SHP77 treated with DMSO at 0.1 percent for 48 hours (cell line): ENCODE measurements at regions not wholly inside any gene's neighbourhood (a gene's known extent, or its start where the extent isn't known, plus 50 kb on each side); places are given as distances from the start of the nearest gene placed in this dataset.
"Not testable (repeated sequence)": the region's sequence is repeated elsewhere in the genome, so short reads cannot be mapped to it uniquely, and the experiment has no call there.

ENCODE experiments used
- DNase-seq: peaks from one replicate; lab custom pipeline; 2025; lab: John Stamatoyannopoulos, UW

DNA sequence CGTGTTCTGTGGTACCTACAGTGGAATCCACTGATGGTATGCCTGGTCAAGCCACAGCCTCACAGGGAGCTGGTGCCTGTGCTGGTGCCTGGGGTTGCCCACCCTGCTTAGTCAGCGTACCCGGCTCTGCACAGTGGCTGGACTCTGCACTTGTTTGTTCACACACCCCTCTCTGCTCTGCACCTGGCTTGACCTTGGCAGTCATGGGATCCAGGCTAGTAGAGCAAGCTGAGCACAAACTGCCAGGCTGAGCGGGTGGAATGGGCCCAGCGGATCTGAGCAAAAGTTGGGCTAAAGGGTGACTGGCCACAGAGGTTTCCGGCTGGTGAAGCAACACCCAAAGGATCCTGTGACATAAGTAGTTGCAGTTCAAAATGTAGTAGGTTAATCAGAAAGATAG is 163.5 kb downstream of the CDH19 start:
- no peak for DNase-seq

DNA sequence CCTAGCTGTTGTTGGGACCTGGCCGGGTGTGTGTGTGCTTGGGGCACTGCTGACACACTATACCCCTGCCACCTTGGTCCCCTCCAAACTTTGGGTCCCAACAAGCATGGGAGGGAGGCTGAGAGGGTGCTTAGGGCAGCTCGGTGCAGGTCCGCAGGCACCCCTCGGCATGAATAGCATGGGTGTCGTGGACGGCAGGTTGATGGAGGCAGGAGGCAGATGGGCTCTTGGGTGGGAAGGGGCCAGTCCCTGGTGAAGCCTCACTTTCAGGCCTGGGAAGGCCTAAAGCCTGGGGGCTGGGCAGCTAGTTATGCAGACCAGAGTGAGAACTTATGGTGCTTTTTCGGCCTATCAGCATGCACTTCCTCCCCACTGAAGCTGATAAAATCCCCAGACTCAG is 164.2 kb downstream of the CDH19 start:
- DNase-seq = no peak

GRCh38 chr18:66438711-66439536 is 165.0 kb downstream of the CDH19 start:
- DNase-seq = no peak

DNA sequence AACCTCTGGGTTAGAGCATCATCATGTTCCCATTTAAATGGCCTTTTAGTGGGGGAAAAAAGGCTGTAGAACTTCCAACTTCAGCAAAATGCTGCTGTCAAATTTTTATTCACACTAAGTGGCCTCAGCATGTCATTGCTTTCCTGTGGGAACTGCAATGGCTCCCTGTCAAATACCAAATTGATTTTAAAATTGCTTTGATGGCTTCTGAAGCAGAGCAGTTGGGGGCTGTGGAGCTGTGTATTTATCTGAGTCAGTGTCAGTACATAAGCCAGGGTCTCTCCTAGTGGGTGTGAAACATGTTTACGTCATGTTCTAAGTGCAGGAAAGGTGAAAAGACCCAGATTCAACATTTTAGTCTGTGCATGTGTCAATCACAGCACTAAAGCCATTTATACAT is 171.3 kb downstream of the CDH19 start:
- DNase-seq = no peak

GRCh38 chr18:66428795-66429194 is 175.1 kb downstream of the CDH19 start:
- DNase-seq = no peak

DNA sequence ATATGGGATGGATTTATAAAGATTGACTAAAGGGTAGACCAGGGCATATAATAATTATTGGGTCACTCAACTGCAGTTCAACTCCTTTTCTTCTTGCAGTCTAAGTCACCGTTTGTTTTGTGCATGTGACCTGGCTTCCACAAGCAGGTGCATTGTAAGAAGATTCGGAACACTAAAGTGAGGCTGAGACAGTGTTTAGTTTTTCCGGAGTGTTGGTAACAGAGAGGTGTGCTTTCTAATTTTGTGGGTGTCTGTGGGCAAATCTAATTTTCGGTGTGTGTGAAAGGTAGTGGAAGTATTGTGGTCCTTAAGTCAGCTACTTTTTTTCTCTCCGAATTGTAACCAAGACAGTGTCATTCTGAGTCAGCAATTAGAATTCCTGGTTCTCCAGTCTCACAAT is 184.5 kb downstream of the CDH19 start:
- no peak for DNase-seq

DNA sequence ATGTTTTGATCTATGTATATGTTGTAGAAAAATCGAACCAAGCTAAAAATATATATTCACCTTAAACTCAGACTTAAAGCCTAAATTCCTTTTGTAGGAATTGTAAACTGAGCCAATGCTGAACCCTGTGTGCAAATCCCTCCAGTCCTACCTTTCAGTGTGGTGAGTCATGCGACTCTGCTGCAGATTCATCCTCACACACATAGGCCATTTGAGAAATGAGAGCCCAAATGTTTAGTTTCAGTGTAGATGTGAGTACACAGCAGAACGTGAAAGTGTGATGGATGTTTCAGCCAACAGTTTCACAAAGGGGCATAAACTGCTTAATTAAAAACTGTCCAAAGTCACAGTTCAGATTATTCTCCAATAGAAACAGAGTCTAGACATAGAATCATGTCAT is 193.2 kb downstream of the CDH19 start:
- no peak for DNase-seq

GRCh38 chr18:66395671-66396218 is 208.1 kb downstream of the CDH19 start:
- no peak for DNase-seq

GRCh38 chr18:66393463-66393862 is 210.4 kb downstream of the CDH19 start:
- DNase-seq = no peak

GRCh38 chr18:66377291-66377690 is 226.6 kb downstream of the CDH19 start:
- no peak for DNase-seq

DNA sequence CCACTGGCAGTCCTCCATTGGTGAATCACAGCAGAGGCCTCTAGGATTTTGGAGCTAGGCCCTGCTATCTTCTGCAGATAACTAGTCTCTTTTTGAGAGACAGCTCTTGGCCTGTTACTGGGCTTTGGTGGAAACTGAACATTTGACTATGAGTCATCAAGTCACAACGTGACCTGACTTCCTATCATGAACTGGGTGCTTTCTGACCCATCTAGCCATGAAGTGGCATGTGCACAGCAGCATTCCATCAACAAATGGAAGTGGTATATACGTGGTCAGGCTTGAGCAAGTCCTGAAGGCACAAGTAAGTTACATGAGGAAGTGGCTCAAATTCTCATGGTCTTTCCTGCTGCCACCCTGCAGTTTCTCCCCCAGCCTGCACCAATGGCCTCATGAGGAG is 228.5 kb downstream of the CDH19 start:
- DNase-seq = not testable (repeated sequence)

DNA sequence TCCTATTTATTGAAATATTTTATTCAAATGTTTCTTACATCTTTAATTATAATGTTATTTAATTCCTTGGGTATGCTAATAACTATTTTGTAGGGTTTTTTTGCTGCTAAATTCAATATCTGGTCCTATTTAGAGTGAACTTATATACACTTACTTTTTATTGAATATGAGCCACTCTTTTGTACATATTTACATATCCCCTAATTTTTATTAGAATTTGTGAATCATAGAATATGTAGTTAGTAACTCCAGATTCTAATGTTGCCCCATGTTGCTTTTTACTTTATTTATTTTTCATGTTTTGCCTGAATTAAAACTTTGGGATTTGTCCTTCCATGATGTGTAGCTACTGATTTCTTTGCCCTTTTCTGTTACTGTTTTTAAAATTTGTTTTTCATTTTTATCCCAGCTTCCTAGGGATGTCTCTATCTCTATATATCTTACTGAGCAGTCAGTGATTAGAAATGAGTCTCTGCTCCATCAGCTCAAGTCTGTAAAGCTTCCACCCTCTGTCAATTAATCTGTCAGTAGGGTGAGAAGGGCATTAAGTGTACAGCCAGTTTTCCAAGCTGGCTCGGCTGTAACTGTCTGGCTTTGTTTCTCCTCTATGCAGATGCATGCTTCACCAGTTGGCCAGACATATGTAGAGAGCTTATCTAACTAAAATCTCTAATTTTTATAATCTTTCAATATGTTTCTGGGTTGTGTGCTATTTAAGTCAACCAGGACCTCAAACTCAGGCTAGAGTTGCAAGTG is 256.9 kb downstream of the CDH19 start:
- DNase-seq = no peak

DNA sequence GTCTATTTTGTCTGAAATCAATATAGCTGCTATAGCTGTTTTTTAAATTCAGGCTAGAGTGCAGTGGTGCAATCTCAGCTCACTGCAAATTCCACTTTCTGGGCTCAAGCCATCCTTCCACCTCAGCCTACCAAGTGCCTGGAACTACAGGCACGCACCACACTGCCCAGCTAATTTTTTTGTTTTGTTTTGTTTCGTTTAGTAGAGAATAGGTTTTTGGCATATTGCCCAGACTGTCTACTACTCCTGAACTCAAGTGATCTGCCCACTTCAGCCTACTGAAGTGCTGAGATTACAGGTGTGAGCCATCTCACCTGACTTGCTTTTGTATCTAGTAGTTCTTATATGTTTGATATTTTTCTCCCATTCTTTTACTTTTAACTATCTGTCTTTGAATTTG is 259.7 kb downstream of the CDH19 start:
- peak; percentile 36 for DNase-seq

DNA sequence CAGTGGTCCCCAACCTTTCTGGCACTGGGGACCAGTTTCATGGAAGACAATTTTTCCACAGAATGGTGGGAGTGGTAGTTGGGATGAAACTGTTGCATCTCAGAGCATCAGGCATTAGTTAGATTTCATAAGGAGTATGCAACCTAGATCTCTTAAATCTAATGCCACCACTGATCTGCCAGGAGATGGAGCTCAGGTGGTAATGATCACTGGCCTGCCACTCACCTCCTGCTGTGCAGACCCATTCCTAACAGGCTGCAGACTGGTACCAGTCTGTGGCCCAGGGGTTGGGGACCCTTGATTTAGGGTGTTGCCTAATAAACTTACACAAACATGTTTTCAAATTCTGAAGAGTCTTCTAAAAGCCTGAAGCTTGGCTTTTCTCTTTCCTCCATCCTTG is 261.3 kb downstream of the CDH19 start:
- no peak for DNase-seq

GRCh38 chr18:66334534-66334933 is 269.4 kb downstream of the CDH19 start:
- DNase-seq = no peak

DNA sequence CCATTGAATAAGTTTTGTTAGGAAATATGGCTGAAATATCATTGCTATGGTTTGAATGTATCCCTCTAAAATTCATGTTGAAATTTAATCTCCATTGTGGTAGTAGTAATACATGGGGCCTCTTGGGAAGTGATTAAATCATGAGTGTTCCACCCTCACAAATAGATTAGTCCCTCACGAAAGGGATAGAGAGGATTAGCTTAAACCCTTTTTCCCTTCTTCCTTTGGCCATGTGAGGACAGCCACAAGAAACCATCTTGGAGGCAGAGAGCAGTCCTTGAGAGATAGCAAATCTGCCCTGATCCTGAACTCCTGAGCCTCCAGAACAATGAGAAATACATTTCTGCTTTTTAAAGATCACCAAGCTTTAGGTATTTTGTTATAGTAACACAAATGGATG is 274.2 kb downstream of the CDH19 start:
- no peak for DNase-seq

GRCh38 chr18:66328296-66328878 is 275.5 kb downstream of the CDH19 start:
- no peak for DNase-seq

DNA sequence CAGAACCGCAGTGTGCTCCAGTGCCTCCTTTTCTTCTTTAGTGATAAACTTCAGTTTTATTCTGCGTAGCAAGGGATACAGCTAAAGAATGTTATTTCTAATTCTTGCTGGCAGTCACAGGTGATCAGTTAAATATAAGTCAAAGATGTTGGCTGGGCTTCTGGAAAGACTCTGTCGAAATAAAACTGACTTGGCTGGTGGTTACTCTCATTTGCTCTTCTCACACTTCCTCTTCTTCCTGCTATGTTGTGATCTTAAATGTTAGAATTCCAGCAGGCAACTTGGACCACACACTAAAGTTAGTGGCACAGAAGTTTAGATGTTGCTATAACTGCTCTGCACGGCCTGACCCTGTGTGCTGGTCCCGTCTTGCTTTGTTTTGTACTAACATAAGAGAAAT is 278.6 kb downstream of the CDH19 start:
- DNase-seq = no peak

DNA sequence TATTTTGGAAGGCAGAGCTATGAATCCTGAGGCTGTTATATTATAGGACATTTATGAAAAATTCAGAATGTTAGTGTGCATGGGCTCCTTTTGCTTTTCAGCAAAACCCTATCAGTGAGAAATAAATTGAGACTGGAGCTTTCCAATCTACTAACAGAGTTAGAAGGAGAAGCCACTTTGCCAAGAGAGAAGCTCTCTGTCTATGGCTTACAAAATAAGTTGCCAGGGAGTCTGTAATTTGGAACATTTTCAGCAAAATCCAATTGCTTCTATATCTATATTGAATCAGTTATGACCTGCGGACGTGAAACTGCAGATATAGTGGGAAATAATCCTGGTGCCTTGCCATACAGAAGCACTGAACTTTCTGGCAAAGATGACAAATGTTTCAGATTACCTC is 279.3 kb downstream of the CDH19 start:
- DNase-seq = no peak

DNA sequence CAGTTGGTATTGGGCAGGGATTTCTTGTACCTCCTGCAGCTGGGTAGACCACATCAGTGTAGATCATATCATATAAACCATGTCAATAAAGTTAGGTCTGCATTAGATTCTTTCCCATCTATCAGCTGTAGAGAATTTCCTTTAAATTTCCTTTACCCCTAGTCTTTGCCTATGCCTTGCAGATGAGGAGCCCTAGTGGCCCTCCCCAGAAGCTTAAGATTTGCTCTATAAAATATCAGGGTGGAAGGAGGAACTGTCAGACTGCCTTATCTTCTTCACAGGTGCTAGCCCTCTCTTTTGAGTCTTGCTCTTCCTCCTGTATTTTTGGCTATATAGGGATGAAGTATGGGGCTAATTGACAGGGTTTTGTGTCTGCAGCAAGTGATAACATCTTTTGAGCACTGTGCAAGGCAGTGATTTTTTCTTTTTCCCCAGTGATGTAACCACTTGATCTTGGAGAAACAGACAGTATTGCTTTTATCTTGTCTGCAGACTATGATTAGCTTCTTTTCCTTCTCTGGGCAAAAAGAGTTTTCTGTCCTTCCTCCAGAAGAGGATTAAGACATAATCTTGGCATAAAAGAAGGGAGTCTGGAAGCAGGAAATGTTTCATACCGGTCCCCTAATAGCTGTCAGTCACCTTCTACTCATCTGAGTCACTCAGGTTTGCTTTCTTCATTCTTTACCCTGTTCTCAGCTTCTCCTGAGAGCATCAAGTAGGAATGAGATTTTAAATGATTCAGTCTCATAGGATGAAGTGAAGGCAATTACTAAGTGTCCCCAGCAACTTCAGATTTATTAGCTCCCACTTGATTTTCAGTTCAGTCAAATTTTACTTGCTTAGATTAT is 286.4 kb downstream of the CDH19 start:
- no peak for DNase-seq

- DNase-seq = no peak
These were observed 287.2 kb downstream of the CDH19 start for GRCh38 chr18:66316701-66317100.

- DNase-seq = no peak
These were observed 303.7 kb downstream of the CDH19 start for GRCh38 chr18:66300141-66300540.
